ENCODE measurements at regions not wholly inside any gene's neighbourhood (a gene's known extent, or its start where the extent isn't known, plus 50 kb on each side); places are given as distances from the start of the nearest gene placed in this dataset.
"Not testable (repeated sequence)": the region's sequence is repeated elsewhere in the genome, so short reads cannot be mapped to it uniquely, and the experiment has no call there.

DNA sequence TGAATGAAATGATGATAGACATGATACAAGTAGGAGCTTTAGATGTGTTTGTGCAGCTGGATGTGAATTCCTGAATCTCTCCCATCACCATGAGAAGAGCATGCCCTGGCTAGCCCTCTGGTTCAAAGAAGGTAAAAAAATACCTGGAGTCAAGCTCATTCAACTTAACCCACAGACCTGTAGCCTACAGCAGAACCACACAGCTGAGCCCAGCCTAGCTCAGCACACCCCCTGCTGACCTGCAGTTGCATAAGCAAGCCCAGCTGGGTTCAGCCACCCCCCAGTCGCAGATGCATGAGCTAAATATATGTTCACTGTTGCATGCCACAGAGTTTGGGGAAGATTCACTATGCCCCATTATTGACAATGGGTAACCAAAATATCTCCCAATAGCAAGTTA lies 130.6 kb upstream of the RRN3 start:
- not testable (repeated sequence) for H3K4me1 Mint-ChIP-seq (ENCODE audit: low read depth); DNase-seq (ENCODE audit: low spot score, unreplicated experiment); H3K36me3 Mint-ChIP-seq (ENCODE audit: insufficient read depth); H3K9me3 Mint-ChIP-seq (ENCODE audit: low read depth); H3K27ac Mint-ChIP-seq; H3K4me3 Mint-ChIP-seq (ENCODE audit: low read depth); H3K27me3 Mint-ChIP-seq

DNA sequence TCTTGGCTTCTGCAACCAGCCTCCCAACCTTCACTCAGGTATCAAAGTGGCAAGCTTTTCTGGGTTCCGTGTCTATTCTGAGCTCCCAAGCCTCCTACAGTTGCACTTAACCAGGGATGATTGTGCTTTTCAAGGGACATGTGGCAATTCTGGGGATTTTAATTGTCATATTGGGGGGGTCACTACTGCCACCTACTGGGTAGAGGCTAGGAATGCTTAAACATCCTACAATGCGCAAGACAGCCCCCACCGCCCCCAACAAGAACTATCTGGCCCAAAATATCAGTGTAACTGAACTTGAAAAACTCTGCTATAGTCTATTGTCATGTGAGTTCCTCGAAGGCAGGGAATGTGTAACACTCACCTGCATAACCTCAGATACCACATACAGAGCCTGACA lies 129.3 kb upstream of the RRN3 start:
- H3K9me3 Mint-ChIP-seq (ENCODE audit: low read depth); H3K4me1 Mint-ChIP-seq (ENCODE audit: low read depth); H3K36me3 Mint-ChIP-seq (ENCODE audit: insufficient read depth); H3K4me3 Mint-ChIP-seq (ENCODE audit: low read depth); H3K27me3 Mint-ChIP-seq; DNase-seq (ENCODE audit: low spot score, unreplicated experiment); H3K27ac Mint-ChIP-seq: not testable (repeated sequence)

DNA sequence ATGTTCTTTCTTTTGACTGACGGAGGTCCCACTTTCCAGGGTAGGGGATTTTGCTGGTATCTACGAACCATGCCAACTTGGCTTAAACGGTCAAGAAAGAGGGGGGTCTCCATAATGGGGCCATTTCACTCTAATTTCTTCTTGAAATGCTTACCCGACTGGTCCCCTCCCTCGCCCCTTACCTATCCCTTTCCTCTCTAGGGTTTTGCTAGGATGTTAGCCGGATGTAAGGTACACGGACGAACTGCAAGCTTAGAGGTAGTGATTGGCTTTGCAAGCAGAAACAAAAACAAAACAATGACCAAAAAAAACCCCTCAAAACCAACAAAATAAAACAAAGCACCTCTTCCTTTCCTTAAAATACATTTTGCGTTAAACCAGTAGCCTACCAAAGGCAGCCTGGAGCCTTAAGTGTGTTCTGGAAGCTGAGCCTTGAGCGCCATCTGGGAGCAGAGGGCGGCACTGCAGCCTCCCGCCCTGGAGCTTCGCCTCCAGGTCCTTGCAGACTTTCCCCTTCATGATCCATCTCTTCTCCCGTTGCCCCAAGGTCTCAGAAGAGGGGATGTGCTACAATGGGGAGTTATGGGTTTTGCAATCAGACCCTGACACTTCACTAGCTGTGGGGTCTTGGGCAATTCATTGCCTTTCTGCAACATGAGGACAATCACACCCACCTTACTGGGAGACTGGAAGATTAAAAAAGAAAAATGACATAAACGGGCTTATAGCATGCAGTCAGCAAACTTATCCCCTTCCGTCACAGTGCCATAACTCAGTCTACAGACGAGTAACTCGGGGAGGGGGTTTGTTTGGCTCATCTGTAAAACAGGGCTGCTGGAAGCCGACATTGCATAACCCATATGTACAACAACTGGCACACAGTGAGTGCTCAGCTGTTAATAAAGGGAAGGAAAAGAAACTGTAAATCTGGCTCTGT lies 125.9 kb upstream of the RRN3 start:
- H3K36me3 Mint-ChIP-seq (ENCODE audit: insufficient read depth); H3K27ac Mint-ChIP-seq; H3K27me3 Mint-ChIP-seq; DNase-seq (ENCODE audit: low spot score, unreplicated experiment); H3K4me1 Mint-ChIP-seq (ENCODE audit: low read depth); H3K9me3 Mint-ChIP-seq (ENCODE audit: low read depth); H3K4me3 Mint-ChIP-seq (ENCODE audit: low read depth): not testable (repeated sequence)
- TF ChIP-seq, protein P1, sequence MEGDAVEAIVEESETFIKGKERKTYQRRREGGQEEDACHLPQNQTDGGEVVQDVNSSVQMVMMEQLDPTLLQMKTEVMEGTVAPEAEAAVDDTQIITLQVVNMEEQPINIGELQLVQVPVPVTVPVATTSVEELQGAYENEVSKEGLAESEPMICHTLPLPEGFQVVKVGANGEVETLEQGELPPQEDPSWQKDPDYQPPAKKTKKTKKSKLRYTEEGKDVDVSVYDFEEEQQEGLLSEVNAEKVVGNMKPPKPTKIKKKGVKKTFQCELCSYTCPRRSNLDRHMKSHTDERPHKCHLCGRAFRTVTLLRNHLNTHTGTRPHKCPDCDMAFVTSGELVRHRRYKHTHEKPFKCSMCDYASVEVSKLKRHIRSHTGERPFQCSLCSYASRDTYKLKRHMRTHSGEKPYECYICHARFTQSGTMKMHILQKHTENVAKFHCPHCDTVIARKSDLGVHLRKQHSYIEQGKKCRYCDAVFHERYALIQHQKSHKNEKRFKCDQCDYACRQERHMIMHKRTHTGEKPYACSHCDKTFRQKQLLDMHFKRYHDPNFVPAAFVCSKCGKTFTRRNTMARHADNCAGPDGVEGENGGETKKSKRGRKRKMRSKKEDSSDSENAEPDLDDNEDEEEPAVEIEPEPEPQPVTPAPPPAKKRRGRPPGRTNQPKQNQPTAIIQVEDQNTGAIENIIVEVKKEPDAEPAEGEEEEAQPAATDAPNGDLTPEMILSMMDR (IDR thresholded peaks at IDR 0.05; ENCODE audit: unreplicated experiment): peak; percentile 69

DNA sequence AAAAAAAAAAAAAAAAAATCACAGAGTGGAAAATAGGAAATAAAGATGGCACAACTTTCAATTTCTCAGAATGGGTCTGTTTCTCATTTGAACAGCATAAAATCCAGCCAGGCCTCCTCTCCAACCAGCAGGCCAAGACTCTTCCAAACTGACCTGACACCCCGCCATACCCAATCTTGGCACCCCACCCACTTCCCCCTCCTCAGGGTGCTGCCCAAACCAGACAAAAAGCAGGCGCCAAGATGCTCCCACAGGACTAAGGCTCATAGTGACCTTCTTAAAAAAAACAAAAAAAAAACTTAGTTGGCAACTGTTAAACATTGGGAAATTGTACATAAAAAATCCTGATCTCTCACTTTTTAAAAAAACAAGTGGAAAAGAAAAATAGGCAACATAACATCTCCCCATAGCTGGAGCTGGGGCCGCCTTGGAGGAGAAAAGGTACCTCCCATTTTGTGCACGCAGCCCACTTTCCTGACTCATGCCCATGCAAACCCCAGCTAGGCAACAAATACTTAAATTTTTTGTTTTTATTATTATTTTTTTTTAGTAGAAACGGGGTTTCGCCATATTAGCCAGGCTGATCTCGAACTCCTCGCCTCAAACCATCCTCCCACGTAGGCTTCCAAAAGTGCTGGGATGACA lies 124.9 kb upstream of the RRN3 start:
- not testable (repeated sequence) for H3K27me3 Mint-ChIP-seq

DNA sequence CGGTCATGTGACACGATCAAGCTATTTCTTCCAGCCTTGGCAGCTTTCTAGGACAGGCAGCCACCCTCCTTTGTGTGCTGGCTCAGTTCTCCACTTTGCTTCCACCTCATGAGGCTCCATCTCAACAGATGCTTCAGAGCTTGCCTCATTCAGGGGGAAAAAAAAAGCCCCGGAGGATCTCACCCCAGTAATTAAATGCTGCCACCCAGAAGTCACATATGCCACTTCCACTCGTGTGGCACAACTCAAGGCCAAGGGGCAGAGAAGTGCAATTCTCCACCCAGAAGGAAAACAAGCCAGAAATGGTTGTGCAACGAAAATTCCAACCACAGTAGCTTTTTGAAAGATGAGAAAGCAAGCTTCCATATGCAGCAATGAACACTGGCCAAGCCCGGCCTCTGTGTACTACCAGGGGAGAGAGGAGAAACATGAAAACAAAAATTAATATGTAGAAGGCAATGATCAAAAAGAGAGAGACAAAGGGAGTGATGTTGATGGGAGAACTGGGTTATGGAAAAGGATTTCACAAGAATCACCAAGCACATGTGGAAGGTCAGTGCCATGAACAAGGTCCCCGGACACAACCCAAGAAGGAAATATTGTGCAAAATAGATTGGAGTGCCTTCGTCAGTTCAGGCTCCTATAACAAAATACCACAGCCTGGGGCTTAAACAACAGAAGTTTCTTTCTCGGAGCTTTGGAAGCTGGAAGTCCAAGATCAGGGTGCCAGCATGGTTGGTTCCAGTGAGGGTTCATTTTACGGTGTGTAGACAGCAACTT lies 113.3 kb upstream of the RRN3 start:
- H3K4me3 Mint-ChIP-seq (ENCODE audit: low read depth); H3K36me3 Mint-ChIP-seq (ENCODE audit: insufficient read depth); H3K27me3 Mint-ChIP-seq; H3K4me1 Mint-ChIP-seq (ENCODE audit: low read depth); H3K9me3 Mint-ChIP-seq (ENCODE audit: low read depth); H3K27ac Mint-ChIP-seq; DNase-seq (ENCODE audit: low spot score, unreplicated experiment): not testable (repeated sequence)

More for the DNA sequence above, 124.9 kb upstream of the RRN3 start:
- H3K36me3 Mint-ChIP-seq (ENCODE audit: insufficient read depth); DNase-seq (ENCODE audit: low spot score, unreplicated experiment); H3K4me1 Mint-ChIP-seq (ENCODE audit: low read depth); H3K27ac Mint-ChIP-seq; H3K4me3 Mint-ChIP-seq (ENCODE audit: low read depth); H3K9me3 Mint-ChIP-seq (ENCODE audit: low read depth): not testable (repeated sequence)

DNA sequence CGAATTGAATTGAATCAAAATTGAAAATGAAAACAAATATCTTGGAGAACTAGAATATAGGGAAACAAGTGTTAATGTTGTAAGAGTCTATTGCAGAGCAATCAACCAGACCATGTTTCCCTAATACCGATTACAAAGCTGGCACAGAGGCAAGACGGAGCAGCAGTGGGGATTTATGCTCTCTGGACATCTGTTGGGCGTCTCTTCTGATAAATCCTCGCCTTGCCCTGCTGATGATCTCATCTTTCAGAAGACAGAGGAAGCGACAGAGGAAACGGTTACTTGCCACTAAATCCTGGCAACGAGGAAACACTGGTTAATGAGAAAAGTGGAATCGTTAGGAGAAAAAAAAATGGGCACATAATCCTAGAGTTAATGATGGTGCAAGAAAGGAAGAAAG lies 112.4 kb upstream of the RRN3 start:
- not testable (repeated sequence) for H3K4me3 Mint-ChIP-seq (ENCODE audit: low read depth); DNase-seq (ENCODE audit: low spot score, unreplicated experiment); H3K4me1 Mint-ChIP-seq (ENCODE audit: low read depth); H3K27ac Mint-ChIP-seq; H3K36me3 Mint-ChIP-seq (ENCODE audit: insufficient read depth); H3K9me3 Mint-ChIP-seq (ENCODE audit: low read depth); H3K27me3 Mint-ChIP-seq

DNA sequence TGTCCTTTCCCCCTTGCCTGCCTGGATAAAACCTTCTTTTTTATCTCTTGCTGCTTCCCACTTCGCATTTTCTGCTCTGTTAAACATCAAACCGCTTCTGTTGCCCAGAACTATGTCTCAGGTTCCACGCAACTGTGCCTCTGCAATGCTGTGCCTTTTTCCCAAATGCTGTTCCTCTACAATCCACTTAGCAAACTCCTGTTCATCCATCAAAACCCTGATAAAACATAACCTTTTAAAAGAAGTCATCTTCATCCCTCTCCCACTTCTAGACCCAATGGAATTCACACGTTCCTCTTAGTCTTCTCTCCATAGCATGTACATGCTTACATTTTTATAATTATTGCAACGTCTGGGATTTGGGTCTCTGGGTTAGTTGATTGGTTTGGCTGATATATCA lies 111.9 kb upstream of the RRN3 start:
- DNase-seq (ENCODE audit: low spot score, unreplicated experiment); H3K4me3 Mint-ChIP-seq (ENCODE audit: low read depth): not testable (repeated sequence)

DNA sequence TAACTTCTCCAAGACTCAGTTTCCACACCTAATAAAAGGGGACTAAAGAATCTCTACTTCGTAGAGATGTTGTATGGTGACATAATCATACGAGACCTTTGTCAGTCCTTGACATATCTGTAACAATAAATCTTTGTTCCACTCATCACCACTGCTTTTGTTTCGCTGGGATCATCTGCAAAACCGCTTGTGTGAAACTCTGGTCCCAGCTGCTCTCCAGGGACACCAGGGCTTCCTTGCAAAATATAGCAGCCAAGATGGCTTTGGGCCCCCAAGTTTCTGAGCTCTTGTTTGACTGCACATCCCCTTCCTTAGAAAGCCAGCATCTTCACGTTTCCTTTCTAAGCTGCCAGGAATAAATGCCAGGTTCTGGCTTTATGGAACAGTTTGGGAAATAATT lies 110.5 kb upstream of the RRN3 start:
- not testable (repeated sequence) for DNase-seq (ENCODE audit: low spot score, unreplicated experiment); H3K27me3 Mint-ChIP-seq; H3K4me1 Mint-ChIP-seq (ENCODE audit: low read depth); H3K27ac Mint-ChIP-seq; H3K36me3 Mint-ChIP-seq (ENCODE audit: insufficient read depth); H3K9me3 Mint-ChIP-seq (ENCODE audit: low read depth); H3K4me3 Mint-ChIP-seq (ENCODE audit: low read depth)

More for the DNA sequence above, 111.9 kb upstream of the RRN3 start:
- H3K27ac Mint-ChIP-seq; H3K27me3 Mint-ChIP-seq; H3K36me3 Mint-ChIP-seq (ENCODE audit: insufficient read depth); H3K4me1 Mint-ChIP-seq (ENCODE audit: low read depth); H3K9me3 Mint-ChIP-seq (ENCODE audit: low read depth): not testable (repeated sequence)

DNA sequence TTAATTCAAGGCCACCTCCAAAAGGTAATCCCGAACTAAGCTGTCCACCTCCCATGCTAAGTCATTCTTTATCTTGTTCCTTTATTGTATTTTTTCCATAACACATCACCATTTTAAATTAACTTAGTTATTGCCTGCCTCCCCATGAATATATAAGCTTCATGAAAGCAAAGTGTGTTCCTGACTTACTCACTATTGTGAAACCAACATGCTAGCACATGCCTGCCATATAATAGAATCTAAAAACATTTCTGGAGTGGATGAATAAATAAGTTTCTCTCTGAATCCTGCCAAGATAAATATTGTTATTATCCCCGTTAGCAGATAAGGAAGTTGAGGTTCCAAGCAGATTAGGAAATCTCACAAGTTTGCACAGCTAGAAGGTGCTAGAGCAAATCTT lies 98.7 kb upstream of the RRN3 start:
- not testable (repeated sequence) for H3K4me3 Mint-ChIP-seq (ENCODE audit: low read depth); DNase-seq (ENCODE audit: low spot score, unreplicated experiment); H3K27me3 Mint-ChIP-seq; H3K4me1 Mint-ChIP-seq (ENCODE audit: low read depth); H3K27ac Mint-ChIP-seq; H3K9me3 Mint-ChIP-seq (ENCODE audit: low read depth); H3K36me3 Mint-ChIP-seq (ENCODE audit: insufficient read depth)

DNA sequence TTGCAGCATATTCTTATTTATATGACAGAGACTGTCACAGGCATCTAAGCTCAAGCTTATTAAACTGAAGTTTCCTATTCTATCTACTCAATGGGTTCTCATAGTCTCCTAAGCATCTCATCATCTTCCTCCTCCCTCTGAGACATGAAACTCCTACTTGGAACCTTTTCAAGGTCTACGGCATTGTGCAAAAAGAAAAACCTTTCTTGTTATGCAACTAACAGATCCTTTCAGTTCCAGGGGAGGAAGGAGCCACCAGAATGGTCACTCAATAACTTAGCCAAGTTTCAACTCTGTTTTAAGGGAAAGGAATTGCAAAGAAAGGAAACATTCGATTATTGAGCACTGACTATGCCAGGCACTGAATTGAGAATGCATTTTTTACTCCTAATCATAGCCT lies 98.1 kb upstream of the RRN3 start:
- H3K4me3 Mint-ChIP-seq (ENCODE audit: low read depth); H3K27ac Mint-ChIP-seq; DNase-seq (ENCODE audit: low spot score, unreplicated experiment): not testable (repeated sequence)

DNA sequence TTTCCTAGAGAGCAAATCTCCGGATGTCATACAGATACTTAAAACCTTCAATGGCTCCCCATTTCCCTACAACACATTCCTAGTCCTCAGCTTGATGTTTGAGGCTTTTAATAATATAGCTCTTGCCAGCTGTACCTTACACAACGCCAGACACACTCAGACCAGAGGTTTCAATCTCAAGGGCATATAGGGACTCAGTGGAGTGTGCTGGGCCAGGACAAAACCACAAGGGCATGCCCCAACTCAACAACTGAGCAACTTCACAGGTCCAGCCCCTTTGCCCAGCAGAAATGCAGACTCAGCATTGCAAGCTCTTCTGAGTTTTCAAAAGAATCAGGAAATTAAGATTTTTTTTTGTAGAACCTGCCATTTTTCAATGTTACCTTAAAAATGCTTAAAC lies 95.4 kb upstream of the RRN3 start:
- not testable (repeated sequence) for H3K9me3 Mint-ChIP-seq (ENCODE audit: low read depth); H3K36me3 Mint-ChIP-seq (ENCODE audit: insufficient read depth); H3K27me3 Mint-ChIP-seq; H3K27ac Mint-ChIP-seq; H3K4me1 Mint-ChIP-seq (ENCODE audit: low read depth); DNase-seq (ENCODE audit: low spot score, unreplicated experiment); H3K4me3 Mint-ChIP-seq (ENCODE audit: low read depth)

More for the DNA sequence above, 98.1 kb upstream of the RRN3 start:
- not testable (repeated sequence) for H3K27me3 Mint-ChIP-seq; H3K4me1 Mint-ChIP-seq (ENCODE audit: low read depth); H3K36me3 Mint-ChIP-seq (ENCODE audit: insufficient read depth); H3K9me3 Mint-ChIP-seq (ENCODE audit: low read depth)

Measured in progenitor cell of endocrine pancreas (in vitro differentiated cells).